ENCODE measurements at regions not wholly inside any gene's neighbourhood (a gene's known extent, or its start where the extent isn't known, plus 50 kb on each side); places are given as distances from the start of the nearest gene placed in this dataset.
A peak's percentile ranks its signal among the peaks of the same experiment; 100 is the strongest.

DNA sequence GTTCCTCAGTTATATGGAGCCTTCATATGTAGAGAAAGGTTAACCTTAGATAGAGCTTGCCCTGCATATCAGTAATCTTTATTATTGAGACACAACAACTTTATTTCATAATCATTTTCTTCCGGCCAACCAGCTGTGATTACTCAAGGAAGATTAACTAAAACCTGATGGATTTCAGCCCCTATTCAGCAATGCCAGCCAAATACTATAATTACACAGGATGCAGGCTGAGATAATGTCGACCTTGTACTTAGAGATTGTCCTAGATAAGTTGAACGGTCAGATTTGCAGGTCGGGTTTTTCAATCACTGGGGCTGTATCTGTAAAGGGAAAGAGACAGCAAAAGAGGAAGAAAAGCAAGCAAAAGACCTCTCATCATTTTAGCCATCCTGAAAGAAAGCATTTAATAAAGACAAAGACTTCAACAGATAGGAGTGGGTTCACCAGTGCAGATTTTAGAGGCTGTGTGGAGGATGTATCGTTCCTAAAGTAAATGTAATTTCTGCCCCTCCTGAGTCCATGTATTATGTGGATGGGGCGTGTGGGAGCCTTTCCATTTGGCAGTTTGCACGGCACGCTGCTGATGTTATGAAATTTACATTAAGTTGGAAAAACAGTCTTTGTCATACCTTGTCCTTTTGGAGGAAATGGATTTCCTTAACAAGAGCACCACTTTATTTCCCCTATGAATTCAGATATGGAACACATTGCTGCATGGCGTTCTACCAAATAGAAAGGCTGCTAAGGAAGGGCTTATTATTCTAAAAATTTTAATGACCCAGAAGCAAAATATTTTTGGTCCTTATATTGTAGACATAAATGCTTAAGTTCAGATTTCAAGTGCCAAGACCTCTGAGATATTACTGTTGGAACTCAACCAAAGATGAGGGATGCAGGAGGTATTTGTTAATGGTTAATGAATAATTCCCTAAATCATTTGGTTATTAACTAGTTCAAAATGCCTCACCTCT is 496.7 kb downstream of the SPRY1 start:
- Histone ChIP-seq H2AFZ (ENCODE audit: low read length) (peak overlapping the region; percentile 5), H3K4me1 (ENCODE audit: control insufficient read depth in 2 of 2, insufficient read depth in 1 of 2, low read depth in 1 of 2, low read length in 2 of 2) (no peaks in the 10 kb centered on the region), H2AK5ac (ENCODE audit: low read depth, low read length) (no peak overlapping the region), H3K4ac (ENCODE audit: low read length) (no peak overlapping the region), H4K91ac (ENCODE audit: low read depth, low read length, poor library complexity) (no peak overlapping the region), H3K4me2 (ENCODE audit: insufficient read depth, low read length, poor library complexity, severe bottlenecking) (no peak overlapping the region), H3K18ac (ENCODE audit: low read length) (no peak overlapping the region), H3K79me1 (ENCODE audit: low read depth, low read length) (no peaks in the 10 kb centered on the region), H3K27ac (replicated peaks; ENCODE audit: low read length) (no peak overlapping the region), H2BK15ac (ENCODE audit: low read length) (no peak overlapping the region), H3K23ac (ENCODE audit: low read depth, low read length, poor library complexity) (no peak overlapping the region), H3K9ac (ENCODE audit: low read depth, low read length, poor library complexity) (no peak overlapping the region), H2BK12ac (ENCODE audit: low read length) (no peak overlapping the region), H3K36me3 (replicated peaks in 1 of 2; ENCODE audit: control insufficient read depth in 2 of 2, insufficient read depth in 2 of 2, low read length in 2 of 2) (no peaks in the 10 kb centered on the region), H2BK120ac (ENCODE audit: low read depth, low read length) (no peak overlapping the region), H3K14ac (ENCODE audit: low read length) (no peak overlapping the region), H3K9me3 (replicated peaks in 1 of 2; ENCODE audit: control insufficient read depth in 2 of 2, insufficient read depth in 1 of 2, low read depth in 1 of 2, low read length in 2 of 2) (no peaks in the 10 kb centered on the region), H4K8ac (ENCODE audit: low read depth, low read length) (no peak overlapping the region), H2BK5ac (ENCODE audit: low read length) (no peak overlapping the region), H3K27me3 (ENCODE audit: control insufficient read depth in 3 of 3, insufficient read depth in 3 of 3, low read depth in 1 of 3, low read length in 3 of 3) (no peaks in the 10 kb centered on the region), H3K4me3 (ENCODE audit: low read length in 2 of 2) (no peak overlapping the region)
- no peak for DNase-seq (ENCODE audit: low spot score)
- WGBS, 2 donors (ENCODE audit: extremely low coverage in 2 of 2, insufficient read length in 2 of 2, insufficient replicate concordance in 1 of 2), result no CpG with 5 or more reads among the region's 9 CpGs

DNA sequence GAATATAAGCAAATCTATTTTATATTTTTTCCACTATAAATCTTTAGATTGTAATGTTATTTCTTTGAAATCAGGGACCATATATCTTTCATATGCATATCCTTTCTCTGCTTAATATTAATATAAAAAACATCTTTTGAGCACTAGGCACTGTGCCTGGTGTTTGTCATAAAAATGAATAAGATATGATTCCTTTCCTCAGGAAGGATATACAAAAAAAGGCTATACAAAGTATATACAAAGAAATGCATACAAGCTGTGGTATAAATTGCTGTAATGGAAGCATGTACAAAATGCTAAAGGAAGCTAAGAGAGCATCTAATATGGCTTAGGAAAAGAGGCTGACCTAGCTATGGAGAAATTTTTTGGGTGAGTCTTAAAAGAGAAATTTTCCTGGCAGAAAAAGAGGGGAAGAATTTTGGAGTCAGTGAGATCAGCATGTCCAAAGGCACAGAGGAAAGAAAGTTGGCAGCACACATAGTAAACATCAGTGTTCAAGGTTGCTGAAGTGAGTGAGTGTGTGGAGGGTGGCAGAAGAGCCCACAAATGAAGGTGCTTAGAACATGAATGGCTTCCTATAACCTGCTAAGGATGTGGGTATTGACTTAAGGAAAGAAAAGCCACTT is 500.0 kb downstream of the SPRY1 start:
- H3K27me3 ChIP-seq (ENCODE audit: control insufficient read depth in 3 of 3, insufficient read depth in 3 of 3, low read depth in 1 of 3, low read length in 3 of 3), result no peaks in the 10 kb centered on the region
- no peak overlapping the region for H2BK5ac ChIP-seq (ENCODE audit: low read length)
- H3K4ac ChIP-seq (ENCODE audit: low read length), result no peak overlapping the region
- DNase-seq (ENCODE audit: low spot score), result no peak
- H2AK5ac ChIP-seq (ENCODE audit: low read depth, low read length), result no peak overlapping the region
- no peak overlapping the region for H3K18ac ChIP-seq (ENCODE audit: low read length)
- H2BK15ac ChIP-seq (ENCODE audit: low read length), result no peak overlapping the region
- H4K91ac ChIP-seq (ENCODE audit: low read depth, low read length, poor library complexity), result no peak overlapping the region
- H3K4me1 ChIP-seq (ENCODE audit: control insufficient read depth in 2 of 2, insufficient read depth in 1 of 2, low read depth in 1 of 2, low read length in 2 of 2), result no peaks in the 10 kb centered on the region
- no peak overlapping the region for H3K4me2 ChIP-seq (ENCODE audit: insufficient read depth, low read length, poor library complexity, severe bottlenecking)
- no peaks in the 10 kb centered on the region for H3K36me3 ChIP-seq (replicated peaks in 1 of 2; ENCODE audit: control insufficient read depth in 2 of 2, insufficient read depth in 2 of 2, low read length in 2 of 2)
- no peak overlapping the region for H2BK12ac ChIP-seq (ENCODE audit: low read length)
- no peak overlapping the region for H3K4me3 ChIP-seq (ENCODE audit: low read length in 2 of 2)
- H3K23ac ChIP-seq (ENCODE audit: low read depth, low read length, poor library complexity), result no peak overlapping the region
- no peak overlapping the region for H2BK120ac ChIP-seq (ENCODE audit: low read depth, low read length)
- no peak overlapping the region for H3K27ac ChIP-seq (replicated peaks; ENCODE audit: low read length)
- H3K14ac ChIP-seq (ENCODE audit: low read length), result no peak overlapping the region
- H3K9ac ChIP-seq (ENCODE audit: low read depth, low read length, poor library complexity), result no peak overlapping the region
- no peaks in the 10 kb centered on the region for H3K79me1 ChIP-seq (ENCODE audit: low read depth, low read length)
- H2AFZ ChIP-seq (ENCODE audit: low read length), result no peak overlapping the region
- H4K8ac ChIP-seq (ENCODE audit: low read depth, low read length), result no peak overlapping the region
- no peaks in the 10 kb centered on the region for H3K9me3 ChIP-seq (replicated peaks in 1 of 2; ENCODE audit: control insufficient read depth in 2 of 2, insufficient read depth in 1 of 2, low read depth in 1 of 2, low read length in 2 of 2)

DNA sequence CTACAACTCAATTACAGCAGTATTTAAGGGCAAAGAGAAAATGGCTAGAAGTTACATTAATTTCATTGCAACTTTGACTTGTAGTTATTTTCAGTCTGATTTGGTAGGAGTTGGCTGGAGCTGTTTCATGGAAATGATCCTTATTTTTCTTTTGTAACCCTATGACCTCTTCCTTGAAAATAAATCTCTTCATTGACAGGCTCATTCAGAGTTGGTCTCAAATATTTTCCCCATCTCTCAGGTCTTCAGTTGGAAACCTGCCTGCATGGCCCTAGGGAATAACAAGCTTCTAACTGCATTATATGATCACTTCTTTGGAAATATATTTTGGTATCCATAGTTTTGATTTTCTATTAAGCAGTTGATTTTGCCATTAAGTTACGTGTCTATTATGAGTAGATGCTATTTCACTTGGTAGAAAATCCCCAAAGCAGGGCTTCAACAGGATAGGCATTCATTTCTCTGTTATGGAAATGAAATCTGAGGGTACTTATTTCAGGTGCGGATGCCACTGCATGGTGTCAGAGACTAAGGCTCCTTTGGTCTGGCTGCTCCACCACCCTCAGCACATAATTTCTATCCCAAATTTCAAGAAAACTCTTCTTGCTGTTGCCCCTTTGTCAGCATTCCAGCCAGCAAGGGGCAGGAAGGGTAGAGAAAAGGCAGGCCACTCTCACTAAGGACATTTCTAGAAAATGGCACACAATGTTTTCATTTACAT is 502.5 kb downstream of the SPRY1 start:
- Histone ChIP-seq H2AK5ac (ENCODE audit: low read depth, low read length) (no peak overlapping the region), H4K8ac (ENCODE audit: low read depth, low read length) (no peak overlapping the region)
- no CpG with 5 or more reads among the region's 2 CpGs for WGBS, 2 donors (ENCODE audit: extremely low coverage in 2 of 2, insufficient read length in 2 of 2, insufficient replicate concordance in 1 of 2)

DNA sequence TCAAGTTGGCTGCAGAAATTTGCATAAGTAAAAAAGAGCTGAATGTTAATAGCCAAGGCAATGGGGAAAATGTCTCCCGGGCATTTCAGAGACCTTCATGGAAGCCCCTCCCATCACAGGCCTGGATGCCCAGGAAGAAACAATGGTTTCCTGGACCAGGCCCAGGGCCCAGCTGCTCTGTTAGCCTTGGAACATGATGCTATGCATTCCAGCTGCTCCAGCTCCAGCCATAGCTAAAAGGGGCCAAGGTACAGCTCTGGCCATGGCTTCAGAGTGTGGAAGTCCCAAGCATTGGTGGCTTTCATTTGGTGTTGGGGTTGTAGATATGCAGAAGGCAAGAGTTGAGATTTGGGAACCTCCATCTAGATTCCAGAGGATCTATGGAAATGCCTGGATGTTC is 508.3 kb downstream of the SPRY1 start:
- Histone ChIP-seq H2BK120ac (ENCODE audit: low read depth, low read length) (no peak overlapping the region), H3K79me1 (ENCODE audit: low read depth, low read length) (no peaks in the 10 kb centered on the region), H3K36me3 (replicated peaks in 1 of 2; ENCODE audit: control insufficient read depth in 2 of 2, insufficient read depth in 2 of 2, low read length in 2 of 2) (no peaks in the 10 kb centered on the region), H2BK15ac (ENCODE audit: low read length) (no peak overlapping the region), H3K18ac (ENCODE audit: low read length) (no peak overlapping the region), H3K27ac (replicated peaks; ENCODE audit: low read length) (no peak overlapping the region), H2BK5ac (ENCODE audit: low read length) (no peak overlapping the region), H2AK5ac (ENCODE audit: low read depth, low read length) (peak overlapping the region; percentile 63), H2BK12ac (ENCODE audit: low read length) (no peak overlapping the region), H3K4me1 (ENCODE audit: control insufficient read depth in 2 of 2, insufficient read depth in 1 of 2, low read depth in 1 of 2, low read length in 2 of 2) (no peaks in the 10 kb centered on the region), H3K4ac (ENCODE audit: low read length) (no peak overlapping the region), H4K91ac (ENCODE audit: low read depth, low read length, poor library complexity) (no peak overlapping the region), H3K23ac (ENCODE audit: low read depth, low read length, poor library complexity) (no peak overlapping the region), H3K4me3 (ENCODE audit: low read length in 2 of 2) (no peak overlapping the region), H3K14ac (ENCODE audit: low read length) (no peak overlapping the region), H2AFZ (ENCODE audit: low read length) (no peak overlapping the region), H3K9ac (ENCODE audit: low read depth, low read length, poor library complexity) (no peak overlapping the region), H3K4me2 (ENCODE audit: insufficient read depth, low read length, poor library complexity, severe bottlenecking) (peak overlapping the region; percentile 2), H3K27me3 (ENCODE audit: control insufficient read depth in 3 of 3, insufficient read depth in 3 of 3, low read depth in 1 of 3, low read length in 3 of 3) (no peaks in the 10 kb centered on the region), H4K8ac (ENCODE audit: low read depth, low read length) (no peak overlapping the region), H3K9me3 (replicated peaks in 1 of 2; ENCODE audit: control insufficient read depth in 2 of 2, insufficient read depth in 1 of 2, low read depth in 1 of 2, low read length in 2 of 2) (peaks cover 7 to 38% of the 10 kb centered on the region in 2 donors)
- DNase-seq (ENCODE audit: low spot score), result no peak
- no CpG with 5 or more reads among the region's 1 CpG for WGBS, 2 donors (ENCODE audit: extremely low coverage in 2 of 2, insufficient read length in 2 of 2, insufficient replicate concordance in 1 of 2)

More for the DNA sequence above, 502.5 kb downstream of the SPRY1 start:
- H2BK120ac ChIP-seq (ENCODE audit: low read depth, low read length), result no peak overlapping the region
- H3K4me2 ChIP-seq (ENCODE audit: insufficient read depth, low read length, poor library complexity, severe bottlenecking), result no peak overlapping the region
- no peaks in the 10 kb centered on the region for H3K27me3 ChIP-seq (ENCODE audit: control insufficient read depth in 3 of 3, insufficient read depth in 3 of 3, low read depth in 1 of 3, low read length in 3 of 3)
- H3K27ac ChIP-seq (replicated peaks; ENCODE audit: low read length), result no peak overlapping the region
- H2AFZ ChIP-seq (ENCODE audit: low read length), result peak overlapping the region; percentile 64
- H3K79me1 ChIP-seq (ENCODE audit: low read depth, low read length), result no peaks in the 10 kb centered on the region
- no peak overlapping the region for H3K4ac ChIP-seq (ENCODE audit: low read length)
- no peaks in the 10 kb centered on the region for H3K4me1 ChIP-seq (ENCODE audit: control insufficient read depth in 2 of 2, insufficient read depth in 1 of 2, low read depth in 1 of 2, low read length in 2 of 2)
- no peak overlapping the region for H3K23ac ChIP-seq (ENCODE audit: low read depth, low read length, poor library complexity)
- H2BK12ac ChIP-seq (ENCODE audit: low read length), result no peak overlapping the region
- H3K18ac ChIP-seq (ENCODE audit: low read length), result no peak overlapping the region
- H3K36me3 ChIP-seq (replicated peaks in 1 of 2; ENCODE audit: control insufficient read depth in 2 of 2, insufficient read depth in 2 of 2, low read length in 2 of 2), result no peaks in the 10 kb centered on the region
- H3K9ac ChIP-seq (ENCODE audit: low read depth, low read length, poor library complexity), result no peak overlapping the region
- H2BK5ac ChIP-seq (ENCODE audit: low read length), result no peak overlapping the region
- no peak for DNase-seq (ENCODE audit: low spot score)
- H2BK15ac ChIP-seq (ENCODE audit: low read length), result no peak overlapping the region
- peaks cover 4 to 14% of the 10 kb centered on the region in 2 donors for H3K9me3 ChIP-seq (replicated peaks in 1 of 2; ENCODE audit: control insufficient read depth in 2 of 2, insufficient read depth in 1 of 2, low read depth in 1 of 2, low read length in 2 of 2)
- H3K4me3 ChIP-seq (ENCODE audit: low read length in 2 of 2), result no peak overlapping the region
- H3K14ac ChIP-seq (ENCODE audit: low read length), result no peak overlapping the region
- H4K91ac ChIP-seq (ENCODE audit: low read depth, low read length, poor library complexity), result no peak overlapping the region
